ENCODE measurements at regions not wholly inside any gene's neighbourhood (a gene's known extent, or its start where the extent isn't known, plus 50 kb on each side); places are given as distances from the start of the nearest gene placed in this dataset.

- ChIA-PET CTCF (no interaction called here), POLR2A (interaction anchor here (0.6 kb wide), 1 partner anchor 403 kb away, joined by 3 read pairs; no protein-coding TSS in a partner anchor)
- 95% methylated on average over 4 of the region's 5 CpGs for WGBS (ENCODE audit: insufficient coverage)
- H3K27ac ChIP-seq (ENCODE audit: insufficient read depth in 1 of 2, low read depth in 1 of 2, low read length in 2 of 2, poor library complexity in 1 of 2, severe bottlenecking in 2 of 2) = no peak overlapping the region
- no peak for DNase-seq
- no peaks in the 10 kb centered on the region for H3K4me1 ChIP-seq (ENCODE audit: control extremely low read depth in 1 of 4, control insufficient read depth in 4 of 4, insufficient read depth in 4 of 4, low read length in 3 of 4)
- no peak overlapping the region for H3K4me3 ChIP-seq (ENCODE audit: control insufficient read depth in 1 of 7, extremely low read depth in 1 of 7, insufficient read depth in 4 of 7, low read depth in 2 of 7, low read length in 6 of 7)
- no peaks in the 10 kb centered on the region for H3K36me3 ChIP-seq (ENCODE audit: control insufficient read depth in 4 of 4, insufficient read depth in 4 of 4, low read length in 3 of 4)
- peaks cover 0 to 17% (median 5%) of the 10 kb centered on the region in 5 experiments for H3K9me3 ChIP-seq (ENCODE audit: control extremely low read depth in 1 of 5, control insufficient read depth in 4 of 5, insufficient read depth in 2 of 5, low read depth in 1 of 5, low read length in 4 of 5)
- peaks cover 0 to 23% (median 7%) of the 10 kb centered on the region in 5 experiments for H3K27me3 ChIP-seq (replicated peaks in 2 of 5; ENCODE audit: control insufficient read depth in 4 of 5, insufficient read depth in 5 of 5, low read length in 4 of 5)
These were observed 93.8 kb downstream of the GLRX3 start for GRCh38 chr10:130230036-130230435.

DNA sequence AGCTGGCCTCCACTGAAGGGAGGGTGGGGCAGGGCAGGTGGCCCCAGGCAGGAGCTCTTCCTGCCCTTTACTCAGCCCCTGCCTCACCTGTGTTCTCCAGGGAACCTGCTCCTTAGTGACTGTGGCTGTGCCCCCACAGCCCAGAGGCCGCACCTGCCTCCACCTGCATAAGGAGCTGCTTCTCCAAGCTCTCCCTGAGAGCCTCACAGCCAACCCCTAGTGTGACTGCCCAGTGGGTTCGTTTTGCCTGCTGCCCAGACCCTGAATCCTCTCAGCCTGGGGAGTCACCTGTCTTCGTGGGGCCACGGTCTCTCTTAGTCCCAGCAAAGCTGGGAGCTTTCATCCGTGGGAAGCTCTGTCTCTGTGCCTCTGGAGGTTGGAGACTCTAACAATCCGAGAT is 94.4 kb downstream of the GLRX3 start:
- CTCF ChIA-PET = interaction anchor here (0.8 kb wide), 1 partner anchor 11 kb away, joined by 3 read pairs; no protein-coding TSS in a partner anchor
- 90% methylated on average over 6 of the region's 6 CpGs for WGBS (ENCODE audit: insufficient coverage)
- no peak overlapping the region for H3K4me3 ChIP-seq (ENCODE audit: control insufficient read depth in 1 of 7, extremely low read depth in 1 of 7, insufficient read depth in 4 of 7, low read depth in 2 of 7, low read length in 6 of 7)
- H3K27ac ChIP-seq (ENCODE audit: insufficient read depth in 1 of 2, low read depth in 1 of 2, low read length in 2 of 2, poor library complexity in 1 of 2, severe bottlenecking in 2 of 2) = no peak overlapping the region
- H3K4me1 ChIP-seq (ENCODE audit: control extremely low read depth in 1 of 4, control insufficient read depth in 4 of 4, insufficient read depth in 4 of 4, low read length in 3 of 4) = no peaks in the 10 kb centered on the region
- DNase-seq = no peak
- H3K27me3 ChIP-seq (replicated peaks in 2 of 5; ENCODE audit: control insufficient read depth in 4 of 5, insufficient read depth in 5 of 5, low read length in 4 of 5) = peaks cover 0 to 26% (median 7%) of the 10 kb centered on the region in 5 experiments
- no peaks in the 10 kb centered on the region for H3K36me3 ChIP-seq (ENCODE audit: control insufficient read depth in 4 of 4, insufficient read depth in 4 of 4, low read length in 3 of 4)
- peaks cover 0 to 18% (median 5%) of the 10 kb centered on the region in 5 experiments for H3K9me3 ChIP-seq (ENCODE audit: control extremely low read depth in 1 of 5, control insufficient read depth in 4 of 5, insufficient read depth in 2 of 5, low read depth in 1 of 5, low read length in 4 of 5)
- POLR2A ChIA-PET = interaction anchor here (0.6 kb wide), 1 partner anchor 402 kb away, joined by 3 read pairs; no protein-coding TSS in a partner anchor

GRCh38 chr10:130231251-130231741 is 95.1 kb downstream of the GLRX3 start:
- Histone ChIP-seq H3K4me3 (ENCODE audit: control insufficient read depth in 1 of 7, extremely low read depth in 1 of 7, insufficient read depth in 4 of 7, low read depth in 2 of 7, low read length in 6 of 7) (no peak overlapping the region), H3K9me3 (ENCODE audit: control extremely low read depth in 1 of 5, control insufficient read depth in 4 of 5, insufficient read depth in 2 of 5, low read depth in 1 of 5, low read length in 4 of 5) (peaks cover 0 to 21% (median 5%) of the 10 kb centered on the region in 5 experiments), H3K27ac (ENCODE audit: insufficient read depth in 1 of 2, low read depth in 1 of 2, low read length in 2 of 2, poor library complexity in 1 of 2, severe bottlenecking in 2 of 2) (no peak overlapping the region), H3K4me1 (ENCODE audit: control extremely low read depth in 1 of 4, control insufficient read depth in 4 of 4, insufficient read depth in 4 of 4, low read length in 3 of 4) (no peaks in the 10 kb centered on the region), H3K36me3 (ENCODE audit: control insufficient read depth in 4 of 4, insufficient read depth in 4 of 4, low read length in 3 of 4) (no peaks in the 10 kb centered on the region), H3K27me3 (replicated peaks in 2 of 5; ENCODE audit: control insufficient read depth in 4 of 5, insufficient read depth in 5 of 5, low read length in 4 of 5) (peaks cover 0 to 27% (median 7%) of the 10 kb centered on the region in 5 experiments)
- POLR2A ChIA-PET = no interaction called here
- 98% methylated on average over 15 of the region's 15 CpGs for WGBS (ENCODE audit: insufficient coverage)
- no peak for DNase-seq
- CTCF ChIA-PET = interaction anchor here (0.8 kb wide), 1 partner anchor 11 kb away, joined by 3 read pairs; no protein-coding TSS in a partner anchor

DNA sequence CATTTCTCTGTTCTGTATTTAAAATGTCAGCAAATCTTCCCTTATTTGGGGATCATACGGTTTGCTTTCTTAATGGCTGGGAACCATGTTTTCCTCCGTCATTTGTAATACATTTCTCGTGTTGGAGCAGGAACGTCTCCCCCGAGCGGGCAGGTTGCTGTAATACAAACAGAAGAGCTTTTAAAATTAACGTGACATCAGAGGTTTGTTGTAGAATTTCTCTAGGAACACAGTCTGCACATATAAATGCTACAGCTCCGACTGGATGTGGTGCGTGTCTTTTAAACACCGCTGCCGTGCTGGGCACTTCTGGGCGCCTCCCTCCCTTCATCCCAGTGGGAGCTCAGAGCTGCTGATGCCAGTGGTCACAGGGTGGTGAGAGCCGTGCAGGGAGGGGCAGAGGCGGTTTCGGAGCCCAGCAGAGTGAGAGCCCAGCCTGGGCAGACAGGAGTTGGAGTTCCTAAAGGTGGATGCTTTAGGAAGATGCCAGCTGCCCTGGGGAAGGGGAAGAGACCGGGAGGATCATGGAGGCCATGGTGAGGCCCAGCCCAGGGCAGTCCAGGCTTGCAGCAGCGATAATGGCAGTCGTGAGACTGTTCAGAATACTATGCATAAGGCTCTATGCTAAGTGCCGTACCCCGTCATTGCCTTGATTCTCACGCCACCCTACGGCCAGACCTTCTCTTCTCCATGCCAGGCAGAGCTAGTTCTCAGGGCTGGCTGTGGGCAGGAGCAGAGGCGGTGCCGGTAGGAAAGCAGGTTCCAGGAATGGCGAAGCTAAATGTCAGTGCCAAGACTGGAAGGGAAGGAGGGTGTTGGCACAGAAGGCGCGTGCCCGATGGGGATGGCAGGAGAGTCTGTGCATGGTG is 96.2 kb downstream of the GLRX3 start:
- WGBS (ENCODE audit: insufficient coverage) = 91% methylated on average over 26 of the region's 28 CpGs
- no peak for DNase-seq
- no peak overlapping the region for H3K4me3 ChIP-seq (ENCODE audit: control insufficient read depth in 1 of 7, extremely low read depth in 1 of 7, insufficient read depth in 4 of 7, low read depth in 2 of 7, low read length in 6 of 7)
- peaks cover 0 to 19% (median 5%) of the 10 kb centered on the region in 5 experiments for H3K9me3 ChIP-seq (ENCODE audit: control extremely low read depth in 1 of 5, control insufficient read depth in 4 of 5, insufficient read depth in 2 of 5, low read depth in 1 of 5, low read length in 4 of 5)
- ChIA-PET POLR2A (no interaction called here), CTCF (no interaction called here)
- no peak overlapping the region for H3K27ac ChIP-seq (ENCODE audit: insufficient read depth in 1 of 2, low read depth in 1 of 2, low read length in 2 of 2, poor library complexity in 1 of 2, severe bottlenecking in 2 of 2)
- H3K36me3 ChIP-seq (ENCODE audit: control insufficient read depth in 4 of 4, insufficient read depth in 4 of 4, low read length in 3 of 4) = no peaks in the 10 kb centered on the region
- no peaks in the 10 kb centered on the region for H3K4me1 ChIP-seq (ENCODE audit: control extremely low read depth in 1 of 4, control insufficient read depth in 4 of 4, insufficient read depth in 4 of 4, low read length in 3 of 4)
- H3K27me3 ChIP-seq (replicated peaks in 2 of 5; ENCODE audit: control insufficient read depth in 4 of 5, insufficient read depth in 5 of 5, low read length in 4 of 5) = peaks cover 0 to 31% (median 3%) of the 10 kb centered on the region in 5 experiments

DNA sequence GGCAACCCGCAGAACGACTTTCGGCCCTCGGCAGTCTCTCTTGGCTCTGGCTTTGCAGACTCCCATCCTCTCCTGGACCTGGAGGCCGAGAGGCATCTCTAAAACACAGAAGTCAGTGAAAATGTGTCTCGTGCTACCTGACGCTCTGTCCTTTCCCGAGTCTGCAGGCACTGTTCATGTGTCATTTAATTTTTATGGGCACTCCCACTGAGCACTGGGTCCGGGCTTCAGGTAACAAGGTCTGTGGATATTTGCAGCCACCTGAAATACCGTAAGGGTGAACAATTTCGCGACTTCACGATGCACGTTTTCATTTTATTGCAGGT is 96.8 kb downstream of the GLRX3 start:
- H3K9me3 ChIP-seq (ENCODE audit: control extremely low read depth in 1 of 5, control insufficient read depth in 4 of 5, insufficient read depth in 2 of 5, low read depth in 1 of 5, low read length in 4 of 5) = peaks cover 0 to 16% (median 5%) of the 10 kb centered on the region in 5 experiments
- peaks cover 0 to 32% (median 3%) of the 10 kb centered on the region in 5 experiments for H3K27me3 ChIP-seq (replicated peaks in 2 of 5; ENCODE audit: control insufficient read depth in 4 of 5, insufficient read depth in 5 of 5, low read length in 4 of 5)
- ChIA-PET CTCF (no interaction called here), POLR2A (no interaction called here)
- no peak for DNase-seq
- no peak overlapping the region for H3K27ac ChIP-seq (ENCODE audit: insufficient read depth in 1 of 2, low read depth in 1 of 2, low read length in 2 of 2, poor library complexity in 1 of 2, severe bottlenecking in 2 of 2)
- WGBS (ENCODE audit: insufficient coverage) = 91% methylated on average over 14 of the region's 14 CpGs
- H3K36me3 ChIP-seq (ENCODE audit: control insufficient read depth in 4 of 4, insufficient read depth in 4 of 4, low read length in 3 of 4) = no peaks in the 10 kb centered on the region
- H3K4me3 ChIP-seq (ENCODE audit: control insufficient read depth in 1 of 7, extremely low read depth in 1 of 7, insufficient read depth in 4 of 7, low read depth in 2 of 7, low read length in 6 of 7) = no peak overlapping the region
- no peaks in the 10 kb centered on the region for H3K4me1 ChIP-seq (ENCODE audit: control extremely low read depth in 1 of 4, control insufficient read depth in 4 of 4, insufficient read depth in 4 of 4, low read length in 3 of 4)

GRCh38 chr10:130233426-130233825 is 97.2 kb downstream of the GLRX3 start:
- H3K9me3 ChIP-seq (ENCODE audit: control extremely low read depth in 1 of 5, control insufficient read depth in 4 of 5, insufficient read depth in 2 of 5, low read depth in 1 of 5, low read length in 4 of 5) = peaks cover 0 to 17% (median 5%) of the 10 kb centered on the region in 5 experiments
- H3K36me3 ChIP-seq (ENCODE audit: control insufficient read depth in 4 of 4, insufficient read depth in 4 of 4, low read length in 3 of 4) = no peaks in the 10 kb centered on the region
- DNase-seq = no peak
- H3K27ac ChIP-seq (ENCODE audit: insufficient read depth in 1 of 2, low read depth in 1 of 2, low read length in 2 of 2, poor library complexity in 1 of 2, severe bottlenecking in 2 of 2) = no peak overlapping the region
- peaks cover 0 to 32% (median 3%) of the 10 kb centered on the region in 5 experiments for H3K27me3 ChIP-seq (replicated peaks in 2 of 5; ENCODE audit: control insufficient read depth in 4 of 5, insufficient read depth in 5 of 5, low read length in 4 of 5)
- CTCF ChIA-PET = no interaction called here
- WGBS (ENCODE audit: insufficient coverage) = 94% methylated on average over 7 of the region's 8 CpGs
- no peak overlapping the region for H3K4me3 ChIP-seq (ENCODE audit: control insufficient read depth in 1 of 7, extremely low read depth in 1 of 7, insufficient read depth in 4 of 7, low read depth in 2 of 7, low read length in 6 of 7)
- POLR2A ChIA-PET = no interaction called here
- H3K4me1 ChIP-seq (ENCODE audit: control extremely low read depth in 1 of 4, control insufficient read depth in 4 of 4, insufficient read depth in 4 of 4, low read length in 3 of 4) = no peaks in the 10 kb centered on the region
